Activated CD8-positive, alpha-beta memory T cell treated with anti-CD3 and anti-CD28 coated beads, Interleukin-2, amount 10 ng/mL, durations not matched to agents 7 days and 5 days (primary cell): ENCODE measurements at regions not wholly inside any gene's neighbourhood (a gene's known extent, or its start where the extent isn't known, plus 50 kb on each side); places are given as distances from the start of the nearest gene placed in this dataset.

ENCODE experiments used
- ATAC-seq: fragments of 150-1000 bp; cut with Tn5 transposase; one replicate; pipeline ENCODE4 v1.10.0; 2021; ENCODE audit warnings: moderate library complexity
- CTCF ChIA-PET: fragments of 350-600 bp; sonication (Branson Sonifier 250); formaldehyde crosslinking; loops from one replicate; lab custom pipeline; 2021; ENCODE audit warnings: antibody characterized with exemption; lab: Charles Lee
- DNase-seq: peaks from one replicate; pipeline ENCODE4 v3.0.0-alpha.2; 2020
- H3K27ac Mint-ChIP-seq: one replicate; pipeline ENCODE4 v1.8.0; 2021; ENCODE audit warnings: mild to moderate bottlenecking, mixed read lengths
- H3K27me3 Mint-ChIP-seq: one replicate; pipeline ENCODE4 v1.8.0; 2021; ENCODE audit warnings: mixed read lengths
- H3K36me3 Mint-ChIP-seq: one replicate; pipeline ENCODE4 v1.8.0; 2021; ENCODE audit warnings: mild to moderate bottlenecking, mixed read lengths
- H3K4me1 Mint-ChIP-seq: one replicate; pipeline ENCODE4 v1.8.0; 2021; ENCODE audit warnings: mixed read lengths
- H3K4me3 Mint-ChIP-seq: one replicate; pipeline ENCODE4 v1.8.0; 2021; ENCODE audit warnings: mild to moderate bottlenecking, moderate library complexity, mixed read lengths
- H3K9me3 Mint-ChIP-seq: one replicate; pipeline ENCODE4 v1.8.0; 2022; ENCODE audit warnings: low read depth, mixed read lengths

GRCh38 chr7:32250471-32251260, 180.5 kb upstream of the PDE1C start:
- H3K4me3 Mint-ChIP-seq: no peak overlapping the region
- peaks cover 4% of the 10 kb centered on the region for H3K4me1 Mint-ChIP-seq
- no peaks in the 10 kb centered on the region for H3K36me3 Mint-ChIP-seq
- no peaks in the 10 kb centered on the region for H3K9me3 Mint-ChIP-seq
- no peak for DNase-seq
- ATAC-seq: peak; percentile 67
- no peaks in the 10 kb centered on the region for H3K27me3 Mint-ChIP-seq
- CTCF ChIA-PET: no interaction called here
- H3K27ac Mint-ChIP-seq: peak overlapping the region; percentile 34

DNA sequence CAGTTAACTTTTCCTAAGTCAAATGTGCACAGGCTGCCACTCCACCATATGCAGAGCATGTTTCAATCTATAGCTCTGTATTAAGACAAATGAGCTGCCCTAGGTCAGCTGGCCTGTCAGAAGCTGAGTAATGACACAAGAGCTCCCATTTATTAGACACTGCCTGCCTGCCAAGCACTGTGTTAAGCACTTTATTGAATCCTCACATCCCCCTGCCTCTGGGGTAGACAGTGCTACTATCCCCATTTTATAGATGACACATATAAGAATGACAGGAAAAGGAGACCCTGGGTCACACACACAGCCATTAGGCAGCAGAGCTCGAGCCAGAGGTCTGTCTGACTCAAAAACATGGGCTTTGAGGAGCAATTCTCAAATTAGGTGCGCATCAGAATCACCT, 179.8 kb upstream of the PDE1C start:
- no peak for ATAC-seq
- DNase-seq: no peak
- H3K27me3 Mint-ChIP-seq: no peaks in the 10 kb centered on the region
- no peak overlapping the region for H3K4me3 Mint-ChIP-seq
- CTCF ChIA-PET: no interaction called here
- peak overlapping the region; percentile 22 for H3K27ac Mint-ChIP-seq
- H3K9me3 Mint-ChIP-seq: no peaks in the 10 kb centered on the region
- no peaks in the 10 kb centered on the region for H3K36me3 Mint-ChIP-seq
- H3K4me1 Mint-ChIP-seq: peaks cover 4% of the 10 kb centered on the region

DNA sequence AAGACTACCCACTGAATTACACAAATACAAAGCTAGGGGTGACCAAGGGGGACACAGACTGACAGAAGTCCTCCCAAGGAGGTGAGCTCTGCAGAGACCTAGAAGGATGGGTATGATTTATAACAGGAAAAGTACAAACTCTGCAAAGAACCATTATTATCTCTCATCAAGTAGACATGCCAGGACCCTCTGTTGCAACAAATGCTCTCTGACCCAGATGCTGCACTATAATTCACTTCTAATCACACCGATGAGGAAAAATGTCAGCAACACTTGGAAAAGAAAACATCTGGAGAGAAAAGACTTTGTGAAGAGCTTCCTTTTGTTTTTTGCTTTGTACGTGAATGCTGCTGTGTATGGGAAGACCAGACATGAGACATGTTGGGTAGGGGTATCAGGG, 178.3 kb upstream of the PDE1C start:
- Mint-ChIP-seq H3K27ac (no peak overlapping the region), H3K36me3 (no peaks in the 10 kb centered on the region), H3K4me3 (no peak overlapping the region), H3K9me3 (no peaks in the 10 kb centered on the region), H3K27me3 (no peaks in the 10 kb centered on the region), H3K4me1 (peaks cover 4% of the 10 kb centered on the region)
- DNase-seq: no peak
- CTCF ChIA-PET: no interaction called here
- no peak for ATAC-seq

- H3K27me3 Mint-ChIP-seq: no peaks in the 10 kb centered on the region
- ATAC-seq (no peak), DNase-seq (no peak)
- no peaks in the 10 kb centered on the region for H3K4me1 Mint-ChIP-seq
- H3K27ac Mint-ChIP-seq: no peak overlapping the region
- no peak overlapping the region for H3K4me3 Mint-ChIP-seq
- CTCF ChIA-PET: interaction anchor here (1.2 kb wide), 1 partner anchor 34 kb away, joined by 3 read pairs; no protein-coding TSS in a partner anchor
- H3K9me3 Mint-ChIP-seq: no peaks in the 10 kb centered on the region
- no peaks in the 10 kb centered on the region for H3K36me3 Mint-ChIP-seq
Measured at GRCh38 chr7:32244806-32245345, 174.7 kb upstream of the PDE1C start.

- no peak overlapping the region for H3K4me3 Mint-ChIP-seq
- ATAC-seq: no peak
- H3K36me3 Mint-ChIP-seq: no peaks in the 10 kb centered on the region
- H3K4me1 Mint-ChIP-seq: no peaks in the 10 kb centered on the region
- no peaks in the 10 kb centered on the region for H3K27me3 Mint-ChIP-seq
- DNase-seq: no peak
- CTCF ChIA-PET: no interaction called here
- H3K9me3 Mint-ChIP-seq: no peaks in the 10 kb centered on the region
- no peak overlapping the region for H3K27ac Mint-ChIP-seq
Measured at GRCh38 chr7:32243687-32244290, 173.6 kb upstream of the PDE1C start.

DNA sequence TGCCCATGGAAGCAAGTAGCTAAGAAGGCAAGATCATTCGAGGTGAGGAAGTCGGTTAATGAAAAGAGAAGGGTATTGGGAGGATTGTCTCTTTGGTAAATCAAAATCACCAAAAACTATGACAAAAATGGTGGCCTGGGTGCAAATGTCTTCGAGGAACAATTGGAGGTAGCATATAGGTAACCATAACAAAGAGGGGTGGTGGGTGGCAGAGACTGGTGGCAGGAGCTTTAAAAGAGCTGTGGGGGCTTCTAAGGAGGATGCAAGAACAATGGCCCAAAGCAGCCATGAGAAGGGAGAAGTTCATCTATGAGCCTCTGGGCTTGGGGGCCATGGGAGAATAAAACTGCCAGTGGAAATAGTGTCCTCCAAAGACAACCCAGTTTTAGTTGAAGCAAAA, 172.2 kb upstream of the PDE1C start:
- Mint-ChIP-seq H3K9me3 (no peaks in the 10 kb centered on the region), H3K4me3 (no peak overlapping the region), H3K36me3 (no peaks in the 10 kb centered on the region), H3K4me1 (no peaks in the 10 kb centered on the region), H3K27me3 (no peaks in the 10 kb centered on the region), H3K27ac (no peak overlapping the region)
- ATAC-seq (no peak), DNase-seq (no peak)
- CTCF ChIA-PET: no interaction called here

- ATAC-seq (no peak), DNase-seq (no peak)
- Mint-ChIP-seq H3K27ac (no peak overlapping the region), H3K36me3 (no peaks in the 10 kb centered on the region), H3K4me3 (no peak overlapping the region), H3K27me3 (no peaks in the 10 kb centered on the region), H3K9me3 (no peaks in the 10 kb centered on the region), H3K4me1 (no peaks in the 10 kb centered on the region)
- CTCF ChIA-PET: no interaction called here
Measured at GRCh38 chr7:32241636-32242035, 171.4 kb upstream of the PDE1C start.

GRCh38 chr7:32239764-32240163, 169.6 kb upstream of the PDE1C start:
- CTCF ChIA-PET: no interaction called here

DNA sequence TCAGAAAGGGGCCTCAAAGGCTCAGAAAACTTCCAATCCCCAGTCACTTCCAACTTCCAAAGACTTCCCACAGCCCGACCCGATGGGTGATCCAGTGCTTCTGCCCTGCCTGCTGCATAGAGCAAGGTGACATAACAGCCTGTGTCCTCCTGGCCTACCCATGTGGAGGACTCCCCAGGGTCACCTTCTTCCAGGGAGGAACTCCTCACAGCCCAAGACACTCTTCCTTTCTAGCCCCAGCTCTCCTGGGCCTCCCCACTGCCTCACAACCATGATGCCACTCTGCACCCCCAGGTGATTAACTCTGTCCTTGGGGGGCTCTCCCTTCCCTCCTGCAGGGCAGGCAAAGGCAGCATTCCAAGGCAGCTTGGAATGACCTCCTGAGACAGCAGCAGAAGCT, 158.4 kb upstream of the PDE1C start:
- H3K27ac Mint-ChIP-seq: no peak overlapping the region

More at GRCh38 chr7:32239764-32240163, 169.6 kb upstream of the PDE1C start:
- Mint-ChIP-seq H3K27me3 (peaks cover 2% of the 10 kb centered on the region), H3K4me1 (no peaks in the 10 kb centered on the region), H3K9me3 (peaks cover 4% of the 10 kb centered on the region), H3K4me3 (no peak overlapping the region), H3K36me3 (no peaks in the 10 kb centered on the region), H3K27ac (no peak overlapping the region)
- ATAC-seq (no peak), DNase-seq (no peak)

DNA sequence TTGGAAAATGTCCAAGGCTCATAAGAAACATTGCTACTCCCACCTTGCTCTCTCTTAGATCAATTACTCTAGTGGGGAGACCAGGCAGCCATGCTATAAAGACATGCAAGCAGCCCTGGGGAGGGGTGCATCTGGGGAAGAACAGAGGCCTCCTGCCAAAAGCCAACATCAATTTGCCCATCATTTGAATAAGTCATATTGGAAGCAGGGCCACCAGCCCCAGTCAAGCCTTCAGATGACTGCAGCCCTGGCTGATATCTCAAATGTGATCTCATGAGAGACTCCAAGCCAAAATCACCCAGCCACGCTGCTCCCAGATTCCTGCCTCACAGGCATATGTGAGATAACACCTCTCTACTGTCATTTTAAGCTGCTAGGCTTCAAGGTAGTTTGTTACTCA, 157.5 kb upstream of the PDE1C start:
- H3K4me1 Mint-ChIP-seq: no peaks in the 10 kb centered on the region
- no peaks in the 10 kb centered on the region for H3K27me3 Mint-ChIP-seq
- no peaks in the 10 kb centered on the region for H3K9me3 Mint-ChIP-seq
- CTCF ChIA-PET: no interaction called here
- ATAC-seq (no peak), DNase-seq (no peak)
- no peak overlapping the region for H3K4me3 Mint-ChIP-seq
- H3K27ac Mint-ChIP-seq: no peak overlapping the region
- H3K36me3 Mint-ChIP-seq: no peaks in the 10 kb centered on the region

More for the DNA sequence above, 158.4 kb upstream of the PDE1C start:
- no peaks in the 10 kb centered on the region for H3K9me3 Mint-ChIP-seq
- no peak overlapping the region for H3K4me3 Mint-ChIP-seq
- no peaks in the 10 kb centered on the region for H3K4me1 Mint-ChIP-seq
- H3K36me3 Mint-ChIP-seq: no peaks in the 10 kb centered on the region
- no peaks in the 10 kb centered on the region for H3K27me3 Mint-ChIP-seq
- DNase-seq: no peak
- no peak for ATAC-seq
- CTCF ChIA-PET: no interaction called here

DNA sequence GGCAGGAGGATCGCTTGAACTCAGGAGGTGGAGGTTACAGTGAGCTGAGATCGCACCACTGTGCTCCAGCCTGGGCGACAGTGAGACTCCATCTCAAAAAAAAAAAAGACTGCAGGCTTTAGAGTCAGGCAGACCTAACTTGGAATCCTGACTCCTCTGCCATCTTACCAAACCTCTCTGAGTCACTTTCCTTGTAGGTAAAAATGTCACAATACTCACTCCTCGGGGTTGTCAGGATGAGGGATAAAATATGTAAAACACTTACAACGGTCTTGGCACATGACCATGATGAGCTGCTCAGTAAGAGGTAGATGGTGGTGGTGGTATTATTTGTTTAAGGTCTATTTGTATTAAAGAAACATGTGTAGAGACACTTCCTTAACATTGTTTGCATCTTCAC, 154.1 kb upstream of the PDE1C start:
- no peaks in the 10 kb centered on the region for H3K36me3 Mint-ChIP-seq
- no peaks in the 10 kb centered on the region for H3K9me3 Mint-ChIP-seq
- CTCF ChIA-PET: no interaction called here

DNA sequence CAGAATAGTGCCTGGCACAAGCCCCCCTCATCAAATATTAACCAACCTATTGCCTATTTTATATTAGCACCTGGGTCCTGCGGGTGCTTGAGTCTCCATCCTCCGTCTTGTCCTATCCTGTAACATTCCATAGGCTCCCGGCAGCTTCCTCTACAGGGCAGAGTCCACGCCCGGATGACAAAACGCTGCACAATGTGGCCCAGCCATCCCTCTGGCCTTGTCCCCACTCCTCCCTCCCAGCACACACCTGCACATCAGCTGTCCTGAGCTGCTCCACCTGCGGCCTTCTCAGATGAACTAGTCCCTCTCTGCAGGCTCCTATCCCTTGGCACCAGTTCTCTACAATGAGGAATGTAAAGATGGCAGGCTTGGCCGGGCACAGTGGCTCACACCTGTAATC, 153.5 kb upstream of the PDE1C start:
- CTCF ChIA-PET: no interaction called here

More for the DNA sequence above, 154.1 kb upstream of the PDE1C start:
- Mint-ChIP-seq H3K27me3 (no peaks in the 10 kb centered on the region), H3K27ac (no peak overlapping the region), H3K4me1 (no peaks in the 10 kb centered on the region), H3K4me3 (no peak overlapping the region)
- no peak for DNase-seq
- no peak for ATAC-seq

GRCh38 chr7:32223071-32223650, 153.0 kb upstream of the PDE1C start:
- CTCF ChIA-PET: interaction anchor here (2.7 kb wide), 1 partner anchor 12 kb away, joined by 10 read pairs; no protein-coding TSS in a partner anchor
- DNase-seq: no peak
- Mint-ChIP-seq H3K4me1 (no peaks in the 10 kb centered on the region), H3K27ac (no peak overlapping the region), H3K36me3 (no peaks in the 10 kb centered on the region), H3K9me3 (no peaks in the 10 kb centered on the region), H3K4me3 (no peak overlapping the region), H3K27me3 (no peaks in the 10 kb centered on the region)
- no peak for ATAC-seq

More for the DNA sequence above, 153.5 kb upstream of the PDE1C start:
- ATAC-seq (no peak), DNase-seq (no peak)
- no peaks in the 10 kb centered on the region for H3K27me3 Mint-ChIP-seq
- no peaks in the 10 kb centered on the region for H3K4me1 Mint-ChIP-seq
- no peaks in the 10 kb centered on the region for H3K36me3 Mint-ChIP-seq
- no peaks in the 10 kb centered on the region for H3K9me3 Mint-ChIP-seq
- no peak overlapping the region for H3K4me3 Mint-ChIP-seq
- H3K27ac Mint-ChIP-seq: no peak overlapping the region
